Retinal pigment epithelial cell (primary cell): ENCODE measurements at regions not wholly inside any gene's neighbourhood (a gene's known extent, or its start where the extent isn't known, plus 50 kb on each side); places are given as distances from the start of the nearest gene placed in this dataset.

Experiments used
- DNase-seq: peaks from one replicate; pipeline ENCODE4 v3.0.0-alpha.2; 2010; ENCODE audit warnings: low read depth
- H3K4me3 ChIP-seq: 2 replicates; pipeline ENCODE4 v1.5.1; 2011; ENCODE audit warnings: mild to moderate bottlenecking, low read length, control low read depth, moderate library complexity
- CTCF ChIP-seq: conservative IDR thresholded peaks from 2 replicates; pipeline ENCODE4 v1.5.1; 2011; ENCODE audit warnings: low read depth, low read length, control low read depth, inconsistent platforms

- DNase-seq: no peak
- H3K4me3 ChIP-seq: no peak overlapping the region
- no peak for TF ChIP-seq CTCF
Observed at GRCh38 chr2:239469106-239469960, 68.5 kb upstream of the HDAC4 start.

- H3K4me3 ChIP-seq: no peak overlapping the region
- TF ChIP-seq CTCF: no peak
- DNase-seq: no peak
Observed at GRCh38 chr2:239468491-239469105, 67.8 kb upstream of the HDAC4 start.

GRCh38 chr2:239467956-239468490, 67.2 kb upstream of the HDAC4 start:
- no peak for DNase-seq
- no peak for TF ChIP-seq CTCF

GRCh38 chr2:239467281-239467955, 66.6 kb upstream of the HDAC4 start:
- no peak for DNase-seq
- H3K4me3 ChIP-seq: no peak overlapping the region
- no peak for TF ChIP-seq CTCF

More at GRCh38 chr2:239467956-239468490, 67.2 kb upstream of the HDAC4 start:
- no peak overlapping the region for H3K4me3 ChIP-seq

- TF ChIP-seq CTCF: no peak
- H3K4me3 ChIP-seq: no peak overlapping the region
- no peak for DNase-seq
Observed at GRCh38 chr2:239466755-239467271, 66.0 kb upstream of the HDAC4 start.

GRCh38 chr2:239466061-239466754, 65.4 kb upstream of the HDAC4 start:
- no peak for TF ChIP-seq CTCF
- H3K4me3 ChIP-seq: no peak overlapping the region
- no peak for DNase-seq
